ENCODE measurements at regions not wholly inside any gene's neighbourhood (a gene's known extent, or its start where the extent isn't known, plus 50 kb on each side); places are given as distances from the start of the nearest gene placed in this dataset.

DNA sequence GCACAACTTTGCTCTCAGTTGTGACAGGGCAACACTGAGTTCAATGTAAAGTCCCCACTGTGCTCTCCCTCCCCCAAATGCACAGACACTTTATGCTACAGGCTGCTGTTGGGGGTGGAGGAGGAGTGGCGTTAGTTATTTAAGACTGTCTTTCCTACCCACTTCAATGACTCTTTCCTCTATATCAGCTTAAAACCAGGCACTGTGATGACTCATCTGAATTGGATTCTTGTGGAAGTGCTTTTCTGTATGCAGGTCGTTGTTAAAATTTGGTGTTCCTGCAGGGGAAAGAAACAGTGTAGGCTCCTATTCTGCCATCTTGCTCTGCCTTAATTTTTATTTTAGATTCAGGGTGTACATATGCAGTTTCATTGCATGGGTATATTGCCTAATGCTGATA lies 1157.2 kb upstream of the ADGRL3 start:
- DNase-seq, result no peak

DNA sequence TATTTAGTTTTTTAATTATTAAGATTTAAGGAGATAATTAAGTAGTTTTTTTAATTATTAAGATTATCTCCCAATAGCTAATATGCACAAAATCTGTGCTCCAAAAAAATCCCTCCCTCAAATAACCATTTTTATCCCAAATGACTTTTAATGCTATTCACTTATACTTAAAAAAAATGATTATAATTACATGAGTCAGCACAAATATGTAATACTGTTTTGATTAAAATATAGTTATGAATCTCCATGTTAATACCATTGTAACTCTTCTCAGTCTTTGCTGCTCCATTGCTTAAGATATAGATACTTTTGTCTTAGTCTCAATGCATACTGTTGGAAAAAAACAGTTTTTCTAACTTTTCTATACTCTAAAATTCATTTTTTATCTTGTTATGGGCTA lies 1121.1 kb upstream of the ADGRL3 start:
- no peak for DNase-seq

DNA sequence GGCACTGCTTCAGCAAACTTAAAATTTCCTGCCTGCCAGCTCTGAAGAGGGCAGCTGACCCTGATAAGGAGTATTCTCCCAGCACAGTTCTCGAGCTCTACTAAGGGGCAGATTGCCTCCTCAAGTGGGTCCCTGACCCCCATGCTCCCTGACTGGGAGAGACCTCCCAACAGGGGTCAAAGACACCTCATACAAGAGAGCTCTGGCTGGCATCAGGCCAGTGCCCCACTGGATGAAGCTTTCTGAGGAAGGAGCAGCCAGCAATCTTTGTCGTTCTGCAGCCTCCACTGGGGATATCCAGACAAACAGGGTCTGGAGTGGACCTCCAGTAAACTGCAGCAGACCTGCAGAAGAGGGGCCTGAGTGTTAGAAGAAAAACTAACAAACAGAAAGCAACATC lies 1118.3 kb upstream of the ADGRL3 start:
- no peak for DNase-seq

DNA sequence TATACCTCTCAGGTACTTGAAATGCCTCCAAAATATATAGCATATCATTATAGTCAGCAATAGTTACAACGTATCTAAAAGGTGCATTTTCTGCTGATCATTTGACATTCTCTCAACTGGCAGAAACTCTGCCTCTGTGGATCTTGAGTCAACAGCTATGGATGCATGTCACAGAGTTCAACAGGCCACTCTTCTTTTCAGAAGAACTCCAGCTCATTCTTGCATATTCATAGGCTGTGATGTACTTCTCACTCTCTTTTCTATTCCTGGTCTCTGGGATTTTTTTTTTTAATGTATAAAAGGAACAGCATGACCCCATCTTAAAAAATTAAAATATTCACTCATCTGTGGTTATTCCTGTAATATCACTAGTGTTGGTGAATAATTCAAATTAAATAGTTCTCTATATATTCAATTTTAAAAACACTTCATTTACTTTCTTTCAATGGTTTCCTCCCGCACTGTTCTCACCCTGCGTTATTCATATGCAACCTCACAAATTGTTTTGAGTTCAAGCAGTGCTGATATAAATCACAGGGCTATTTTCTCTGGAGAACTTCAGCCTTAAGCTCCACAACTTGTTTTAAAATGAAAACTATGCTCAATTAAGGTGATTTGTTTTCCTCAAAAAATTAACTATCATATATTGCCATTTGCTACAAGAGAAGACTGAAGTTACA lies 1111.2 kb upstream of the ADGRL3 start:
- DNase-seq, result no peak

DNA sequence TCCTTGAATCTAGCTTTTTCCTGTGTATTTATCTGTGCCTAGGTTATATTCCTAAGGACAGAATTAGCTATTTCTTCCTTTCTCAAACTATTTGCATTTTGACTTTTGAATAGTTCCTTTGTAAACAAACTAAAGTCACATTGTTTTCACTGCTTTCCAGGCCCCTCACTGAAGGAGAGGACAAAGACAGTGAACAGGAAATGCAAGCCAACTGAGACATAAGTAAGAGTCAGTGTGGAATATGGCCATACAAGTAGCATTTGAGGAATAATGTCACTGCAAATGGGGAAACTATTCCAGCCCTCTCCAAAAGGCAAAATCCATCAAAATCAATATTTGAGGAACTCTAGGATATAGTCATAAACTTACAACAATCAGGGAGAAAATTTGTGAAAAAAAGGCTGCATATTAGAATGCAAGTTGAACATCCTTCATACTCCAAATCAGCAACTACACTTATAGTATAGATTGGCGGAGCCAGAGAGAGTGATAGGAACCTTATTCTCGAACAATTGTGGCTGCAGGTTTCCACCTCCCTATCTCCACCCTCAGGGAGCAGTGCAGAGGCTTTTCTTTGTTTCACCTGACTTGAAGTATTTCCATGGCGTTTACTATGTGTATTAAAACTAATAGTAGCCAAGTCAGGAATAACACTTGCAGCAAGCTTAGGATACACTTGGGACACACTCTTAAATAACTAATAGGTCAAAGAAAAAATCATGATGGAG lies 1110.4 kb upstream of the ADGRL3 start:
- DNase-seq, result no peak

DNA sequence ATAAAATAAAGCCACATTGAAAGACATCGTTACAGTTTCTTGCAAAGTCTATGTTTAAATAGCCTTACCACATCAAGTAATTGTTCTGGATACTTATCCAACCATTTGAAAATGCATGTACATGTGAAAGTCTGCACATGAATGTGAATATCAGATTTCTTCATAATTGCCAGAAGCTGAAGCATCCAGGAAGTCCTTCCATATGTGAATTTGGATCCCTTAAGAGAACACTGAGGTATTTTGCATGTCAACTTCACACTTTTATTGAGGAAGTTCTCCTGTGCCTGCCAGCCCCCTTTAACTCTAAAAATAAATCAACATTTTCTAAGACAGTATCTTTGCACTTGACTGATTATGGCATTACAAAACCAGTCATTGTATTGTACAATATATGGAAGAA lies 1103.5 kb upstream of the ADGRL3 start:
- no peak for DNase-seq

DNA sequence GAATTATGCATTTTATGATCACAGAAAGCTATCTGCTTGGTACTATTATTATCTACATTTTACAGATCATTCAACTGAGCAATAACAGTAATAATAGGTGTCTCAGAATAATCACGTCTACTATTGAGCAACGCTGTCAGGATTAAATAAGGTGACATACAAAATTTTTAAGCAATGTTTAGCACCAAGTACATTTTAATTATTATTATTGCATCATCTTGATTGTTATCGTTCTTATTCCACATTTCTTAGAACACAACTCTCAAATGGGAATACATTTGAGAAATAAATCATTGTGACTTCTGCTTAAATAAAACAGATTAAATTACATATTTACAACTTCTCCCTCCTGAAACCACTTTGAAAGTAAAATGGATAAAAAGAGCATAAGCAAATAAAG lies 1083.5 kb upstream of the ADGRL3 start:
- no peak for DNase-seq

DNA sequence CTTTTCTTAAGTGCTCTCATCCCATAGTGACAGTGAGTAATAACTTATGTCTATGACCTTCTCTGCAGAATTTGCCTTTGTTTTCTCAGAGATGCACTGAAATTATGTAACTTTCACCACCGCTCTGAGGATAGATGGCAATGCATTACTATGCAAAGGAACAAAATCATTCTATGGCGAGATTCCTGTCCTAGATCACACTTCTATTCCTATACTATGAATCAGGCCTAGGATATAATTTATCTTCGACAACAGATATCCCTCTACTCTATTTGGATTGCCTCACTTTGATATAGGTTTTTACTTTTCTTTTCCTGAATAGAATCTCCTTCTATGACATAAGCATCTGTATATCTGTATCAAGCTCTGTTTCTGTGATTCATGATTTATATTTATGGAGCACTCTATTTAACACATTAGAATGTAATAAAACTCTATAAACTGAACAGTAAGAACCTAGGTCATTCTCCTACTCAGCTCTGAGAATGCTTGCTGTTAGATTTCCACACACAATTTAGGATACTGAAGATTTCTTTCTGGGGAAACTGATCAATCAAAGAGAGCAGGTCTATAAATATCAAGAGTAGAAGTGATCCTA lies 1082.3 kb upstream of the ADGRL3 start:
- DNase-seq, result no peak

DNA sequence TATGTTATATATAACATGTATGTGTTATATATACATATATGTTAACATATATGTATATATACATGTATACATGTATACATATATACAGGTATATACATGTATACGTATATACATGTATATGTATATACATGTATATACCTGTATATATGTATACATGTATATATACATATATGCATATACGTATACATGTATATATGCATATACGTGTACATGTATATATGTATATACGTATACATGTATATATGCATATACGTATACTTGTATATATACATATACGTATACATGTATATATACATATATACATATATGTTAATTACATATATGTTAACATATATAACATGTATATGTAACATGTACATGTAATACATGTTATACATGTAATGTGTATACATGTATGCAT lies 1077.3 kb upstream of the ADGRL3 start:
- DNase-seq, result no peak

DNA sequence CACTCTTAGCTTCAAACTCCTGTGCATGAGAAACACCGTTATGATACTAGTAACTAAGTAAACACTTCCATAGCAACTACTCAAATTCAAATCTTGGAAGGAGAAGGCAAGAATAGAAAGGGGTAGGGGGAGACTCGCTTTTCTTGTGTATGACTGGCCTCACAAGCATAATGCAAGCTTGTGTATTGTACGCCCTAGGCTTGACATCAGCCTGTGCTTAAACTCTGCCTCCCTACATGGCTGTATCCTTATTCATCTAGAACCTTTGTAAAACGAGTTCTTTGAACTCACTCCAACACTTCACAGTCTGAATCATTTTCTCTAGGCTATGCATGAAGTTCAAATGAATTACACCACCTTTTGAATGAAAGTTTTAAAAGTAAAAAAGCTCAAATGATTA lies 1071.2 kb upstream of the ADGRL3 start:
- no peak for DNase-seq

DNA sequence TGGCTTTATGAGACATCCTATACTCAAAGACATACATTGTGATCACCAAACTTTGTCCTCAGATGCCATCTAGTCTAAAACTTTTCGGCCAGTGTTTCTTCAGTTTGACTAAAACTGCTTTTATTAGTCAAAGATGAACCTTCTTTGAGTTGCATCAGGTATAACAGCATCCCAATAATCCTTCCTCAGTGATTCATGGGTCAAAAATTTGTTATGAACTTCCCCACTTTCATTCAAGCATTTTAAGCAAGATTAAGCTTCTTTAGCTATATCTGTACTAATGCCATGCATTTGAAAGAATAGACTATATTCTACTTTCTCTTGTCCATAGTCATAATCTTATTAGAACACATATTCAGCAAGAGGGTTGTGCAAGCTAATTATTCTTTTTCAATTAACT lies 1070.4 kb upstream of the ADGRL3 start:
- no peak for DNase-seq

DNA sequence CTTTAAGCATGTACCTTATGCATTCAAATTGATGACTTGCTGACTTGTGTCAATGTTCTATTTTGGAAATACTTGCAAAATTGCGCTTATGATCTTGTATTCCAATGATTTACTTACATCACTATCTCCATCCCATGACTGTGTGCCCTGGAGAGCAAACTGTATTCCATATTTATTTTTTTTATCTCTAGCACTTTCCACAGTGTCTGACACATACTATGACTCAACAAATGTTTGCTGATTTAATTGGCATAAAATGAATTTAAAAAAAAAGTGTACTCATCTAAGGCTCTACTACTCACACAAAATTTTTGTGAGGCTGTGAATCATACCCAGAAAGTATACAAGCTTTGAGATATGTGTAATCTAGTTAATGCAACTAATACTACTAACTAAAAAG lies 1066.8 kb upstream of the ADGRL3 start:
- no peak for DNase-seq

DNA sequence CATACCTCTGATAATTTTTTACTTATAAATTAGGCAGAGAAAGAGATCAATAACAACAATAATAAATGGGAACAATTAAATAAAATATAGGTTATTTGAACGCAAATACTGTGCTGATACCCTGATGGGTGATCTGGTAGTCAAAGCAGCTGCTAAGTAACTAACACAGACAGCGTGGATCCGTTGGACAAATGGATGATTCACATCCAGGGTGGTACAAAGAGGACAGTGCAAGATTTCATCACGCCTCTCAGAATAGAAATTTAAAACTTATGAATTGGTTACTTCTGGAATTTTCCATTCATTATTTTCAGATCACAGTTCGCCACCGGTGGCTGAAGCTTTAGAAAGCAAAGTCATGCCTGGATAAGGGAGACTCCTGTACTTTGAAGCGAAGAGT lies 1066.0 kb upstream of the ADGRL3 start:
- no peak for DNase-seq

DNA sequence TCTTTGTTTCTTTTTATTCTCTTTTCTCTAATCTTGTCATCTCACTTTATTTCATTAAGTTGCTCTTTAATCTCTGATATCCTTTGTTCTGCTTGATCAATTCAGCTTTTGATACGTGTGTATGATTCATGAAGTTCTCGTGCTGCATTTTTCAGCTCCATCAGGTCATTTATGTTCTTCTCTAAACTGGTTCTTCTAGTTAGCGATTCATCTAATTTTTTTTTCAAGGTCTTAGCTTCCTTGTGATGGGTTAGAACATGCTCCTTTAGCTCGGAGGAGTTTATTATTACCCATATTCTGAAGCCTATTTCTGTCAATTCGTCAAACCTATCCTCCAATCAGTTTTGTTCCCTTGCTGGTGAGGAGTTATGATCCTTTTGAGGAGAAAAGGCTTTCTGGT lies 1045.0 kb upstream of the ADGRL3 start:
- DNase-seq, result no peak

DNA sequence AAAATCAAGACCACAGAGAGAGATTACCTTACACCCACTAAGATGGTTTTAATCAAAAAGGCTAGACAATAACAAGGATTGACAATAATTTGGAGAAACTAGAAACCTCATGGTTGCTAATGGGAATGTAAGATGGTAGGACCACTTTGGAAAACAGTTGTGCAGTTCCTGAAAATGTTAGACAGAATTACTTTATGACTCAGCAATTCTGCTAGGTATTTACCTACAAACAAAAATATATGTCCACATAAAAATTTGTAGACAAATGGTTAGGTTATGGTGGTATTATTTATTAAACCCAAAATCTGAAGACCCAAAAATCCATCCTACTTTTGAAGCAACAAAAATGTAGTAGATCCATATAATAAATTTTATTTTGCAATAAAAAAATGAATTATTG lies 1027.0 kb upstream of the ADGRL3 start:
- no peak for DNase-seq

DNA sequence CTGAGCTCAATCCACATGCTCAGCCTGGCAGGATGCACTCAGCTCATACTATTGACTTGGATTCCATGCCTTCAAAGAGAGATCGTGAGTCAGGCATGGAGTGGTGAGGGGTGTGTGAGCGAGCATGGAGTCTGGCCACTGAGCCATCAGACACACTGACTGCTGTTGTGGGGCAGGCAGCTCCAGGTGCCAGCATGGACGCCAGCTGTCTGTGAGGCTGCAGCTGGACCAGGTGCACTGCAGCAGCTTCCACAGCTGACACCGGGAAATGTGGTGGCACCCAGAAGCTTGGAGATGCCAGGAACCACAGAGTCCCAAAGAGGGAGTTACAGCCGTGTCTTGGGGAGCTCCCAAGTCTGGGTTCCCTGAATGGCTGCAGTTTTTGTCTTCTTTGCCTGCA lies 1026.4 kb upstream of the ADGRL3 start:
- DNase-seq, result no peak

DNA sequence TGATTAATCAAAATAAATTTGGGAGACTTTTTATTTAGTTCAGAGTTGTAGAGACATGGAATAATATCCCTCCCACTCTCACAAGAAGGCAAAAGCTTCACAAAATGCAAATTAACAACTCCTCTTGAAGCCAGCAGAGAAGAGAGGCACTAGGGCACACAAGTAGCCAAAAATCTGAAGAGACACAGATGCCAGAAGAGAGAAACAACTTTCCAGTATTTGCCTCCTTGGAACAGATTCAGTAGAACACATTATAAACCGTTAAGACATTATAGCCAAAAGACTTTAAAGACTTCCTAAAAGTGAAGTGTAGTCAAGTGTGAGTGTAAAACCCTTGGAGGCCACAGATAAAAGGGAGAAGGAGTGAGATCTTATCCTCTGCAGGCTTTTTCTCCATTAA lies 1024.9 kb upstream of the ADGRL3 start:
- DNase-seq, result no peak

DNA sequence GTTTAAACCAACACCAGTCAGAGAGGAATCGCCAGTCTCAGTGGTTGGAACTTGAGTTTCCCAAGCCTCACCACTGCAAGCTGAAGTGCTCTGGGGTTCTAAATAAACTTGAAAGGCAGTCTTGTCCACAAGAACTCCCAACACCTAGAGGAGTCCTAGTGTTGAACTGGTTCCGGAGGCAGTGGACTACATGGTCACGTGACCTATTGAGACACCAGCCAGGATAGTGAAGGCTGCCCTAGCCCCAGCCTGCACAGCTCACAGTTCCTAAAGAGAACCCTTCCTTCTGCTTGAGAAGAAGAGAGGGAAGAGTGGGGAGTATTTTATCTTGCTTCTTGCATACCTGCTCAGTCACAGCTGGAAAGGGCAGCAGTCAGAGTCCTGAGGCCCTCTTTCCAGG lies 1012.7 kb upstream of the ADGRL3 start:
- DNase-seq, result no peak

DNA sequence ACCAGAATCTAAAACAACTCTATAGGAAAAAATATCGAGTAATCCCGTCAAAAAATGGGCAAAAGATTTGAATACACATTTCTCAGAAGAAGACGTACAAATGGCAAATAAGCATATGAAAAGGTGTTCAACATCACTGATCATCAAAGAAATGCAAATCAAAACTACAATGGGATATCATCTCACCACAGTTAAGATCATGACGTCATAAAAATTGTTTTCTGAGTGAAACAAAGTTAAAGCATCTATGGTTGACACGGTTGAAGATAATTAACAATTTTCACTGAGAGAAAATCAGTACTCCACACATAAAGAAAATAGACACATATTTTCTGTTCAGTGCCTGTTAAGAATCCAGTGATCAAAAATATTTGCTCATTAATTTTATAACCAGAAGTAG lies 1010.8 kb upstream of the ADGRL3 start:
- DNase-seq, result no peak

DNA sequence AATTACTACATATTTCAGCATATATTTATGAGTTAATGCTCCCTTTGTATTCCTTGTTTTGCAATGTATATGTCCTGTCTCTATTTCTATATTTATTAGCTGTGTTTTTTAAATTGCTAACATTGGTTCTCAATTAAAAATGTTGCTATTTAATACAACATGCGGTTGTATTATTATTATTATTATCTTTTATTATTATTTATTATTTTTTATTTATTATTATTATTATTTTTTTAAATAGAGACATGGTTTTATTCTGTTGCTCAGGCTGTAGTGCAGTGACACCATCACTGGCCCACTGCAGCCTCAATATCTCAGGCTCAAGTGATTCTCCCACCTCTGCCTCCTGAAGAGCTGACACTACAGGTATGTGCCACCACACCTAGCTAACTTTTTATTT lies 1005.9 kb upstream of the ADGRL3 start:
- DNase-seq, result no peak

DNA sequence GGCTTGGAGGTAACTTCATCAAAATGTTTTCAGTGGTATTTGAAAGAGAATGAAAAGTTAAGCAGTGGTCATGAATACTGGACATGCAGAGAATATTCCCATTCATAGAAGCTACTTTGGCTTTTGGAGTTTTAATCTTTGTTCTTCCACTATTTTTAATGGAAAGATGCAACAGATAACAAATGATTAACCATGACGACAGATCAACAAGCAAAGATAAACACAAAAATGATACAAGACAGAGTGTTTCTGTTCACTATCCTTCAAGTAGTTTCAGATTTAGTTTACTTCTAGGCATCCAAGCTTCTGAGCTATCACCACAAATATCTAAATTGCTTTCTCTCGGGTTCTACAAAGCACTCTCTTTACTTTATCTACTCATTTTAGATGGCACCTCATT lies 1004.9 kb upstream of the ADGRL3 start:
- DNase-seq, result no peak

DNA sequence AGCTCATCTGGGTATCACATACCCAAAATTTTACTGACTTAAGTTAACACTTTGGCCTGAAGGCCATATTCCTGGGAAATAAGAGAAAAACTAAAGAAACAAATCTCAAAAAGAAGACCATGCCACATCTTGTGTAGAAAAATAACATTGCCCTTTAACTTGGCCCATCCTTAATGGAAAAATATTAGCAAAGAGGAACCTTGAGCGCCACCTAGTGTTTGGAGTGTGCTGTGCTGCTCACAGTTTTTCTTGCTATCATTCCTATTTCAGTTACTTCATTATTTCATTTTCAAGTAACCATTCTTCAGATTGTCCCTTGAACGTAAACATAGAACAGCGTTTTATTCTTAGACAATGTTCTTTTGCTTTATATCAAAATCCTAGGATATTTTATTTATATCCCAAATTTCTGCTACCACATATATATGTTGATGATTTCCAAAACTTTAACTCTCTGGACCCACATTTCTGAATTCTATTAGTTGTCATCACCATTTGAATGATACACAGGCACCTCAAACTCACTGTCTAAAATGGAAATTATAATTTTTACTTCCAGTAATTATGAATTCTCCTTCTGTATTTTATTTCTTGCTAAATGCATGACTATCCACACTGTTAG lies 999.0 kb upstream of the ADGRL3 start:
- peak; percentile 45 to 75 (median 61) for DNase-seq

DNA sequence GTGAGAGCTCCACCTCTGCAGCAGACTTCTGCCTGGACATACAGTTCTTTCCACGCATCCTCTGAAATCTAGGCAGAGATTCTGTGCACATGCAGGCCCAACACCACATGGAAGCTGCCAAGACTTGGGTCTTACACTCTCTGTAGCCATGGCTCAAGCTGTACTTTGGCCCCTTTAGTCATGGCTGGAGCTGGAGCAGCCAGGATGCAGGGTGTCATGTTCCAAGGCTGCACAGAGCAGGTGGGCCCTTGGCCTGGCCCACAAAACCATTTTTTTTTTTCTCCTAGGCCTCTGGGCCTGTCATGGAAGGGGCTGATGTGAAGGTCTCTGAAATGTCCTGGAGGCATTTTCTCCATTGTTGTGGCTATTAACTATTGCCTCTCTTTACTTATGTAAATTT lies 990.5 kb upstream of the ADGRL3 start:
- no peak for DNase-seq

DNA sequence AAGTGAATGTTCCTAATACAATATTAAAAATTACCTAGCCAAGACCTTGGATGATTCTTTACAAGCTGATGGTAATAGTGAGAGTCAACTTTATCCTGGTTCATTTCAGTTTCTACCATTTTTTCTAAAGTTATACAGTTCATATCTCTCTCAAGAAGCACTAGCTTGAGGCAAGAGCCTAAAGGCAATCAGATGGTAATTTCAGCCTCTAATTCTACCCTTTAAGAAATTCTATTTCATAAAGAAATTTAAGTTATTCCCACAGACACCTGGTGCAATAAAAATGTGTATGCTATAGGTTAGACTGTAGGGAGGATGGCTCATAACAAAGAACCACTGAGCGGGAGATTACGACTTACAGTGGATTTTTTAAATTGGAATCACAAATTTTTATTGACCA lies 984.2 kb upstream of the ADGRL3 start:
- DNase-seq, result no peak

All from NCI-H1417 (cell line).